Common myeloid progenitor, CD34-positive (primary cell): ENCODE measurements at regions not wholly inside any gene's neighbourhood (a gene's known extent, or its start where the extent isn't known, plus 50 kb on each side); places are given as distances from the start of the nearest gene placed in this dataset.

ENCODE experiments used
- CTCF ChIA-PET: fragments of 350-600 bp; sonication (Branson Sonifier 250); formaldehyde crosslinking; loops from one replicate; lab custom pipeline; 2021; ENCODE audit warnings: antibody characterized with exemption; lab: Charles Lee
- POLR2A ChIA-PET: fragments of 350-600 bp; sonication (Branson Sonifier 250); formaldehyde crosslinking; loops from one replicate; lab custom pipeline; 2021; ENCODE audit warnings: antibody characterized with exemption; lab: Charles Lee
- DNase-seq, 3 donors: peaks; one replicate each; pipeline versions ENCODE4 v3.0.0 to v3.0.0-alpha.2; 2013
- H3K27ac ChIP-seq, 2 experiments: 1 replicate in 1 of 2; 2 replicates in 1 of 2; pipeline ENCODE4 v1.7.0; 2013; ENCODE audit warnings: inconsistent platforms in 2 of 2, low read length in 2 of 2, mild to moderate bottlenecking in 2 of 2, low read depth in 1 of 2, moderate library complexity in 1 of 2; ENCODE audit not compliant: severe bottlenecking in 2 of 2, insufficient read depth in 1 of 2, poor library complexity in 1 of 2
- H3K27me3 ChIP-seq, 5 experiments: replicated peaks in 2 of 5; 1 replicate in 3 of 5; 2 replicates in 2 of 5; pipeline versions ENCODE4 v1.6.1 to v1.7.0; 2013; ENCODE audit warnings: low read length in 4 of 5, mild to moderate bottlenecking in 2 of 5, moderate library complexity in 2 of 5, inconsistent platforms in 1 of 5; ENCODE audit not compliant: insufficient read depth in 5 of 5, control insufficient read depth in 4 of 5
- H3K36me3 ChIP-seq, 4 experiments: 1 replicate in 2 of 4; 2 replicates in 2 of 4; pipeline versions ENCODE4 v1.6.1 to v1.7.0; 2013; ENCODE audit warnings: low read length in 3 of 4, control low read depth in 1 of 4, mild to moderate bottlenecking in 1 of 4; ENCODE audit not compliant: control insufficient read depth in 4 of 4, insufficient read depth in 4 of 4
- H3K4me1 ChIP-seq, 4 experiments: 1 replicate in 3 of 4; 2 replicates in 1 of 4; pipeline versions ENCODE4 v1.6.1 to v1.7.1; 2013; ENCODE audit warnings: low read length in 3 of 4, mild to moderate bottlenecking in 3 of 4, control low read depth in 1 of 4, inconsistent platforms in 1 of 4, moderate library complexity in 1 of 4; ENCODE audit not compliant: control insufficient read depth in 4 of 4, insufficient read depth in 4 of 4; ENCODE audit errors: control extremely low read depth in 1 of 4
- H3K4me3 ChIP-seq, 7 experiments: 1 replicate in 4 of 7; 2 replicates in 3 of 7; pipeline versions ENCODE4 v1.5.1 to v1.7.0; 2013; ENCODE audit warnings: mild to moderate bottlenecking in 7 of 7, low read length in 6 of 7, moderate library complexity in 6 of 7, inconsistent platforms in 2 of 7, low read depth in 2 of 7, control low read depth in 1 of 7; ENCODE audit not compliant: insufficient read depth in 4 of 7, control insufficient read depth in 1 of 7; ENCODE audit errors: extremely low read depth in 1 of 7
- H3K9me3 ChIP-seq, 5 experiments: 1 replicate in 4 of 5; 2 replicates in 1 of 5; pipeline versions ENCODE4 v1.6.1 to v1.7.1; 2013; ENCODE audit warnings: low read length in 4 of 5, mild to moderate bottlenecking in 2 of 5, inconsistent platforms in 1 of 5, low read depth in 1 of 5, moderate library complexity in 1 of 5; ENCODE audit not compliant: control insufficient read depth in 4 of 5, insufficient read depth in 2 of 5; ENCODE audit errors: control extremely low read depth in 1 of 5
- WGBS: methylation state at CpG from one replicate; pipeline ENCODE4 v1.1.5; 2013; ENCODE audit not compliant: insufficient coverage; 5-methylcytosine and 5-hydroxymethylcytosine counted together

GRCh38 chr1:108082738-108083562 is 117.2 kb downstream of the SLC25A24 start:
- Histone ChIP-seq H3K27ac (no peak overlapping the region), H3K27me3 (no peaks in the 10 kb centered on the region), H3K9me3 (no peaks in the 10 kb centered on the region), H3K36me3 (no peaks in the 10 kb centered on the region), H3K4me3 (no peak overlapping the region), H3K4me1 (peaks cover 24 to 56% (median 45%) of the 10 kb centered on the region in 4 experiments)
- CTCF ChIA-PET, result interaction anchor here (0.5 to 3.9 kb wide), 5 partner anchors 14 to 42 kb away, joined by 3 to 17 read pairs (median 4); no protein-coding TSS in a partner anchor
- POLR2A ChIA-PET, result no interaction called here
- WGBS, result no CpG with 5 or more reads among the region's 4 CpGs
- peak in 2 of 3 donors; percentile 37 to 47 for DNase-seq

- Histone ChIP-seq H3K27ac (no peak overlapping the region), H3K27me3 (no peaks in the 10 kb centered on the region), H3K9me3 (no peaks in the 10 kb centered on the region), H3K36me3 (no peaks in the 10 kb centered on the region), H3K4me3 (no peak overlapping the region), H3K4me1 (peaks cover 32 to 63% (median 49%) of the 10 kb centered on the region in 4 experiments)
- POLR2A ChIA-PET, result no interaction called here
- WGBS, result 98% methylated on average over 4 of the region's 4 CpGs
- CTCF ChIA-PET, result interaction anchor here (0.6 to 3.9 kb wide), 9 partner anchors 9 to 300 kb away, joined by 3 to 17 read pairs (median 3); partner anchors contain the start of gene VAV3
- DNase-seq, result no peak
Observed at GRCh38 chr1:108082001-108082400, 117.0 kb upstream of the VAV3 start.

- Histone ChIP-seq H3K27me3 (no peaks in the 10 kb centered on the region), H3K4me3 (no peak overlapping the region), H3K36me3 (no peaks in the 10 kb centered on the region), H3K4me1 (peaks cover 32 to 66% (median 49%) of the 10 kb centered on the region in 4 experiments), H3K27ac (peak overlapping the region in 1 of 2 experiments; percentile 3), H3K9me3 (no peaks in the 10 kb centered on the region)
- ChIA-PET CTCF (interaction anchor here (1.5 to 1.7 kb wide), 2 partner anchors 10 to 26 kb away, joined by 3 to 5 read pairs; no protein-coding TSS in a partner anchor), POLR2A (interaction anchor here (0.9 kb wide), 1 partner anchor 115 kb away, joined by 3 read pairs; the partner anchor contains the start of gene VAV3)
- no peak for DNase-seq
Observed at GRCh38 chr1:108080448-108080847, 115.5 kb upstream of the VAV3 start.

GRCh38 chr1:108079440-108080025 is 114.6 kb upstream of the VAV3 start:
- no peaks in the 10 kb centered on the region for H3K36me3 ChIP-seq
- peak; percentile 75 to 97 (median 94) for DNase-seq
- peaks cover 32 to 70% (median 53%) of the 10 kb centered on the region in 4 experiments for H3K4me1 ChIP-seq
- H3K27me3 ChIP-seq, result no peaks in the 10 kb centered on the region
- POLR2A ChIA-PET, result interaction anchor here (0.9 kb wide), 1 partner anchor 114 kb away, joined by 3 read pairs; the partner anchor contains the start of gene VAV3
- H3K27ac ChIP-seq, result peak overlapping the region in 1 of 2 experiments; percentile 63
- 0% methylated on average over 5 of the region's 6 CpGs for WGBS
- CTCF ChIA-PET, result interaction anchor here (0.6 to 1.3 kb wide), 3 partner anchors 27 to 291 kb away, joined by 3 to 5 read pairs (median 3); no protein-coding TSS in a partner anchor
- no peaks in the 10 kb centered on the region for H3K9me3 ChIP-seq
- H3K4me3 ChIP-seq, result no peak overlapping the region

GRCh38 chr1:108077991-108078390 is 113.0 kb upstream of the VAV3 start:
- WGBS, result 0% methylated on average over 1 of the region's 2 CpGs
- ChIA-PET CTCF (interaction anchor here (0.8 to 2.6 kb wide), 2 partner anchors 23 to 47 kb away, joined by 3 to 7 read pairs; no protein-coding TSS in a partner anchor), POLR2A (no interaction called here)
- Histone ChIP-seq H3K36me3 (no peaks in the 10 kb centered on the region), H3K4me1 (peaks cover 32 to 73% (median 50%) of the 10 kb centered on the region in 4 experiments), H3K4me3 (peak overlapping the region in 1 of 7 experiments; percentile 18), H3K9me3 (no peaks in the 10 kb centered on the region), H3K27ac (peak overlapping the region in 1 of 2 experiments; percentile 55), H3K27me3 (no peaks in the 10 kb centered on the region)
- peak in 2 of 3 donors; percentile 54 to 66 for DNase-seq

GRCh38 chr1:108075055-108075454 is 110.1 kb upstream of the VAV3 start:
- DNase-seq, result peak in 2 of 3 donors; percentile 53 to 70
- Histone ChIP-seq H3K4me1 (peaks cover 22 to 60% (median 39%) of the 10 kb centered on the region in 4 experiments), H3K4me3 (no peak overlapping the region), H3K9me3 (no peaks in the 10 kb centered on the region), H3K36me3 (no peaks in the 10 kb centered on the region), H3K27ac (no peak overlapping the region), H3K27me3 (no peaks in the 10 kb centered on the region)
- WGBS, result no CpG with 5 or more reads among the region's 5 CpGs
- ChIA-PET POLR2A (interaction anchor here (1.1 kb wide), 1 partner anchor 23 kb away, joined by 4 read pairs; no protein-coding TSS in a partner anchor), CTCF (interaction anchor here (0.6 to 2.6 kb wide), 3 partner anchors 10 to 50 kb away, joined by 3 to 7 read pairs (median 4); no protein-coding TSS in a partner anchor)
